ENCODE measurements at regions not wholly inside any gene's neighbourhood (a gene's known extent, or its start where the extent isn't known, plus 50 kb on each side); places are given as distances from the start of the nearest gene placed in this dataset.

DNA sequence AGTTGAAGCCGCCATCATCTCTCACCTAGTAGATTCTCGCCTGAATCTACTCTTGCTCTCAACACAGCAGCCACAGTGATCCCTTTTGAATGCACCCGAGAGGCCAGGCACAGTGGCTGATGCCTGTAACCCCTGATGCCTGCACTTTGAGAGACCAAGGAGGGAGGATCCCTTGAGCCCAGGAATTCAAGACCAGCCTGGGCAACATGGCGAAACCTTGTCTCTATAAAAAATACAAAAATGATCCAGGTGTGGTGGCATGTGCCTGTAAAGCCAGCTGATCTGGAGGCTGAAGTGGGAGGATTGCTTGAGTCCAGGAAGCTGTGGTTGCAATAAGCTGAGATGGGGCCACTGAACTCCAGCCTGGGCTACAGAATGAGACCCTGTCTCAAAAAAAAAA lies 60.3 kb upstream of the EML4 start:
- H3K9me3 ChIP-seq (ENCODE audit: insufficient read depth, low read depth, low read length): no peaks in the 10 kb centered on the region
- no peak overlapping the region for H3K27ac Mint-ChIP-seq (ENCODE audit: unreplicated experiment)
- no peak overlapping the region for H3K27ac ChIP-seq (ENCODE audit: low read depth, low read length)
- H3K36me3 ChIP-seq (ENCODE audit: insufficient read depth, low read length): no peaks in the 10 kb centered on the region
- no peaks in the 10 kb centered on the region for H3K79me2 ChIP-seq (ENCODE audit: insufficient read depth, low read length)
- TF ChIP-seq, protein P1, sequence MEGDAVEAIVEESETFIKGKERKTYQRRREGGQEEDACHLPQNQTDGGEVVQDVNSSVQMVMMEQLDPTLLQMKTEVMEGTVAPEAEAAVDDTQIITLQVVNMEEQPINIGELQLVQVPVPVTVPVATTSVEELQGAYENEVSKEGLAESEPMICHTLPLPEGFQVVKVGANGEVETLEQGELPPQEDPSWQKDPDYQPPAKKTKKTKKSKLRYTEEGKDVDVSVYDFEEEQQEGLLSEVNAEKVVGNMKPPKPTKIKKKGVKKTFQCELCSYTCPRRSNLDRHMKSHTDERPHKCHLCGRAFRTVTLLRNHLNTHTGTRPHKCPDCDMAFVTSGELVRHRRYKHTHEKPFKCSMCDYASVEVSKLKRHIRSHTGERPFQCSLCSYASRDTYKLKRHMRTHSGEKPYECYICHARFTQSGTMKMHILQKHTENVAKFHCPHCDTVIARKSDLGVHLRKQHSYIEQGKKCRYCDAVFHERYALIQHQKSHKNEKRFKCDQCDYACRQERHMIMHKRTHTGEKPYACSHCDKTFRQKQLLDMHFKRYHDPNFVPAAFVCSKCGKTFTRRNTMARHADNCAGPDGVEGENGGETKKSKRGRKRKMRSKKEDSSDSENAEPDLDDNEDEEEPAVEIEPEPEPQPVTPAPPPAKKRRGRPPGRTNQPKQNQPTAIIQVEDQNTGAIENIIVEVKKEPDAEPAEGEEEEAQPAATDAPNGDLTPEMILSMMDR (IDR thresholded peaks at IDR 0.05; ENCODE audit: insufficient read depth, low read depth, low read length): no peak
- H3K27me3 ChIP-seq (ENCODE audit: insufficient read depth, low read length): no peaks in the 10 kb centered on the region
- H3K4me3 ChIP-seq (ENCODE audit: insufficient read depth, low read depth, low read length): no peak overlapping the region
- no peaks in the 10 kb centered on the region for H3K4me1 ChIP-seq (ENCODE audit: insufficient read depth, low read length)
- FAIRE-seq (no peak), DNase-seq (ENCODE audit: low read depth) (no peak)
- no peaks in the 10 kb centered on the region for H3K9me3 Mint-ChIP-seq (ENCODE audit: unreplicated experiment)
- H3K4me1 Mint-ChIP-seq (ENCODE audit: low read depth, unreplicated experiment): peaks cover 8% of the 10 kb centered on the region
- no peaks in the 10 kb centered on the region for H4K20me1 ChIP-seq (ENCODE audit: insufficient read depth, low read length)
- H3K4me2 ChIP-seq (ENCODE audit: low read length): no peak overlapping the region
- no peaks in the 10 kb centered on the region for H3K36me3 Mint-ChIP-seq (ENCODE audit: low read depth, unreplicated experiment)
- H3K27me3 Mint-ChIP-seq (ENCODE audit: low read depth, unreplicated experiment): no peaks in the 10 kb centered on the region
- no peak overlapping the region for H3K4me3 Mint-ChIP-seq (ENCODE audit: unreplicated experiment)
- no peak overlapping the region for H2AFZ ChIP-seq (ENCODE audit: low read depth, low read length)
- H3K9ac ChIP-seq (ENCODE audit: low read length): no peak overlapping the region

DNA sequence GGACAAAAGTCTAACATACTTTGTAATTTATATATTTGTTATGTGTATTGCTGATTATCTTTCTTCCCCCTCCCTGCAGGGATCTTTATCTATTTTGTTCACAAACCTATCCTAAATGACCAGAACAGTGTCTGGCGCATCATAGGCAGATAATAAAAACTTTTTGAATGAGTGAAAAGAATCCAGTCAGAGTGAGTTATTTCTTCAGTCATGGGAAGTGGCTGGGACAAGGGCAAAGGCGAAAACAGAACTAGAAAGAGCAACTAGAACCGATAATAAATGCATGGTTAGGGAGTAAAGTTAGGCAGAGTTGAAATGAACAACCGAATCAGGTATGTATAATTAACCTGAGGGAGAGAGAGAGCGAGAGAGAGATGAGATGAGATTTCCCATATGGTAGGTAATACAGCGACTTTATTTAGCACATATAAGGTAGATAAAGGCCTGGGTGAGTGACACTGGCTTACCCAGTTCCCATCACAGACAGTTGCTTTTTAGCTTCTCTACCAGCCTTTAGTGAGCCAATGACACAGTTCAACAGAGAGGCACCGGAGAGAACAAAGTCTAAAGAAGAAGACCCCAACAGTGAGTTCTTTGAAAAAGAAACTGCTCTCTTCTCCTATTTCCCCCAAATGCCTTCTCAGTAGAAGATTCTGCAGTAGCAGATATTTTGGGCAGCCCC lies 59.1 kb upstream of the EML4 start:
- no peak overlapping the region for H3K27ac Mint-ChIP-seq (ENCODE audit: unreplicated experiment)
- H3K4me1 ChIP-seq (ENCODE audit: insufficient read depth, low read length): no peaks in the 10 kb centered on the region
- DNase-seq (ENCODE audit: low read depth) (no peak), FAIRE-seq (no peak)
- H3K9ac ChIP-seq (ENCODE audit: low read length): no peak overlapping the region
- H4K20me1 ChIP-seq (ENCODE audit: insufficient read depth, low read length): no peaks in the 10 kb centered on the region
- no peak overlapping the region for H3K27ac ChIP-seq (ENCODE audit: low read depth, low read length)
- H3K4me3 Mint-ChIP-seq (ENCODE audit: unreplicated experiment): no peak overlapping the region
- no peaks in the 10 kb centered on the region for H3K27me3 Mint-ChIP-seq (ENCODE audit: low read depth, unreplicated experiment)
- TF ChIP-seq, protein P1 (IDR thresholded peaks at IDR 0.05; ENCODE audit: insufficient read depth, low read depth, low read length): no peak
- TF ChIP-seq EZH2 (IDR thresholded peaks at IDR 0.05; ENCODE audit: insufficient read depth, low read length): no peak
- no peaks in the 10 kb centered on the region for H3K27me3 ChIP-seq (ENCODE audit: insufficient read depth, low read length)
- no peaks in the 10 kb centered on the region for H3K79me2 ChIP-seq (ENCODE audit: insufficient read depth, low read length)
- no peak overlapping the region for H3K4me3 ChIP-seq (ENCODE audit: insufficient read depth, low read depth, low read length)
- H2AFZ ChIP-seq (ENCODE audit: low read depth, low read length): no peak overlapping the region
- H3K36me3 Mint-ChIP-seq (ENCODE audit: low read depth, unreplicated experiment): no peaks in the 10 kb centered on the region
- no peaks in the 10 kb centered on the region for H3K36me3 ChIP-seq (ENCODE audit: insufficient read depth, low read length)
- no peaks in the 10 kb centered on the region for H3K9me3 Mint-ChIP-seq (ENCODE audit: unreplicated experiment)
- no peaks in the 10 kb centered on the region for H3K9me3 ChIP-seq (ENCODE audit: insufficient read depth, low read depth, low read length)
- peaks cover 4% of the 10 kb centered on the region for H3K4me1 Mint-ChIP-seq (ENCODE audit: low read depth, unreplicated experiment)
- no peak overlapping the region for H3K4me2 ChIP-seq (ENCODE audit: low read length)

DNA sequence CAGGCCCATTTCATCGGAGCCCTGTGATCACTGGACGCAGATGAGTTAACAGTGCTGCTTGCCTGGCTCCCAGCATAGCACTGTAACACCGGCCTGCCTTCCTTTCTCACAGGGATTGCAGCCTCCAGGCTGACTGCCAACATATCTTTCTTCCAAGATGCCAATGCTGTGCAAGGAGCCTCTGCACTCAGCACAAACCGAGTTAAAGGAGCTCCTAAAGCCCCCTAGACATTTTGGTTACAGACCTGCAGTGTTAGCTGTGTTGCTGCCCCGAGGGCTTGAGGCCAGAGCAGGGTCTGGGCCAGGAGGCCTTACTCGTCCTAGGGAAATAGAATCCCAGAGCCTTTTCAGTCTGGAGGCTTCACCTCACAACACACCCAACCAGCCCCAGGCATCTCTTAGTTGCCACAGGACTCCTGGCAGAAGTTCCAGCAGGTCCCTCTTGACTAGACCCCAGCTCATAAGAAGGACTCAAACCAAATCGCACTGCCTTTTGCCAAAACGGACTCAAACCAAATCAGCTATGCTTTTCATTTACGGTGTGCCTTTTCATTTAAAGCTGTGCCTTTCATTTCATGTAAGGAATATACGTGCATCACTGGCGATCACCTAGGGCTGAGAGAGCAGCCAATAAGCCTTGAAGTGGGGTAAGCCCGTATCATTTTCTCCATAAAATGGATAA lies 58.4 kb upstream of the EML4 start:
- Histone ChIP-seq H3K27ac (ENCODE audit: low read depth, low read length) (no peak overlapping the region), H3K9ac (ENCODE audit: low read length) (no peak overlapping the region), H3K4me3 (ENCODE audit: insufficient read depth, low read depth, low read length) (no peak overlapping the region), H2AFZ (ENCODE audit: low read depth, low read length) (peak overlapping the region; percentile 42), H4K20me1 (ENCODE audit: insufficient read depth, low read length) (no peaks in the 10 kb centered on the region), H3K9me3 (ENCODE audit: insufficient read depth, low read depth, low read length) (no peaks in the 10 kb centered on the region), H3K79me2 (ENCODE audit: insufficient read depth, low read length) (no peaks in the 10 kb centered on the region), H3K27me3 (ENCODE audit: insufficient read depth, low read length) (no peaks in the 10 kb centered on the region), H3K4me1 (ENCODE audit: insufficient read depth, low read length) (no peaks in the 10 kb centered on the region), H3K4me2 (ENCODE audit: low read length) (no peak overlapping the region), H3K36me3 (ENCODE audit: insufficient read depth, low read length) (no peaks in the 10 kb centered on the region)
- FAIRE-seq (no peak), DNase-seq (ENCODE audit: low read depth) (peak; percentile 61)
- Mint-ChIP-seq H3K4me1 (ENCODE audit: low read depth, unreplicated experiment) (peaks cover 1% of the 10 kb centered on the region), H3K36me3 (ENCODE audit: low read depth, unreplicated experiment) (no peaks in the 10 kb centered on the region), H3K4me3 (ENCODE audit: unreplicated experiment) (no peak overlapping the region), H3K27me3 (ENCODE audit: low read depth, unreplicated experiment) (no peaks in the 10 kb centered on the region), H3K9me3 (ENCODE audit: unreplicated experiment) (no peaks in the 10 kb centered on the region), H3K27ac (ENCODE audit: unreplicated experiment) (no peak overlapping the region)
- TF ChIP-seq, protein P1 (IDR thresholded peaks at IDR 0.05; ENCODE audit: insufficient read depth, low read depth, low read length): no peak
- TF ChIP-seq EZH2 (IDR thresholded peaks at IDR 0.05; ENCODE audit: insufficient read depth, low read length): no peak
